ENCODE measurements at regions not wholly inside any gene's neighbourhood (a gene's known extent, or its start where the extent isn't known, plus 50 kb on each side); places are given as distances from the start of the nearest gene placed in this dataset.
A peak's percentile ranks its signal among the peaks of the same experiment; 100 is the strongest.
"Not testable (repeated sequence)": the region's sequence is repeated elsewhere in the genome, so short reads cannot be mapped to it uniquely, and the experiment has no call there.

- no peak for DNase-seq
These were observed 119.0 kb upstream of the STARD4 start for GRCh38 chr5:111631328-111631727.

GRCh38 chr5:111628901-111629300, 116.6 kb upstream of the STARD4 start:
- no peak for DNase-seq

GRCh38 chr5:111627862-111628261, 115.5 kb upstream of the STARD4 start:
- DNase-seq = no peak

GRCh38 chr5:111626473-111627148, 114.3 kb upstream of the STARD4 start:
- DNase-seq = no peak

GRCh38 chr5:111618623-111619271, 106.4 kb upstream of the STARD4 start:
- no peak for DNase-seq

GRCh38 chr5:111615054-111615453, 102.7 kb upstream of the STARD4 start:
- no peak for DNase-seq

- not testable (repeated sequence) for DNase-seq
These were observed 99.8 kb upstream of the STARD4 start for GRCh38 chr5:111612013-111612630.

- DNase-seq = no peak
These were observed 93.9 kb upstream of the STARD4 start for GRCh38 chr5:111606194-111606593.

GRCh38 chr5:111603446-111603827, 91.1 kb upstream of the STARD4 start:
- no peak for DNase-seq

- DNase-seq = no peak
These were observed 90.6 kb upstream of the STARD4 start for GRCh38 chr5:111602817-111603445.

GRCh38 chr5:111598996-111599395, 86.7 kb upstream of the STARD4 start:
- no peak for DNase-seq

- no peak for DNase-seq
These were observed 85.2 kb upstream of the STARD4 start for GRCh38 chr5:111597491-111597890.

- no peak for DNase-seq
These were observed 84.4 kb upstream of the STARD4 start for GRCh38 chr5:111596705-111597104.

- DNase-seq = no peak
These were observed 83.1 kb upstream of the STARD4 start for GRCh38 chr5:111595425-111595824.

GRCh38 chr5:111589316-111589715, 77.0 kb upstream of the STARD4 start:
- no peak for DNase-seq

- no peak for DNase-seq
These were observed 75.4 kb upstream of the STARD4 start for GRCh38 chr5:111587728-111588127.

GRCh38 chr5:111585946-111586345, 73.6 kb upstream of the STARD4 start:
- DNase-seq = no peak

GRCh38 chr5:111585291-111585690, 73.0 kb upstream of the STARD4 start:
- peak; percentile 29 for DNase-seq

GRCh38 chr5:111584651-111585050, 72.3 kb upstream of the STARD4 start:
- peak; percentile 54 for DNase-seq

GRCh38 chr5:111583758-111584203, 71.4 kb upstream of the STARD4 start:
- DNase-seq = no peak

- peak; percentile 40 for DNase-seq
These were observed 70.8 kb upstream of the STARD4 start for GRCh38 chr5:111582993-111583601.

GRCh38 chr5:111582451-111582850, 70.1 kb upstream of the STARD4 start:
- peak; percentile 23 for DNase-seq

GRCh38 chr5:111580956-111581355, 68.6 kb upstream of the STARD4 start:
- DNase-seq = peak; percentile 10
